ENCODE measurements at regions not wholly inside any gene's neighbourhood (a gene's known extent, or its start where the extent isn't known, plus 50 kb on each side); places are given as distances from the start of the nearest gene placed in this dataset.

GRCh38 chrX:22712942-22713341, 286.8 kb upstream of the DDX53 start:
- no peak for TF ChIP-seq SPI1 (IDR thresholded peaks at IDR 0.05; ENCODE audit: low read depth, low read length)
- TF ChIP-seq POLR2AphosphoS5 (IDR thresholded peaks at IDR 0.05; ENCODE audit: low read depth, low read length) = no peak
- TF ChIP-seq POU2F2 (IDR thresholded peaks at IDR 0.05; ENCODE audit: low read depth, low read length) = no peak
- TF ChIP-seq POLR2A (IDR thresholded peaks at IDR 0.05; ENCODE audit: low read depth, low read length) = no peak

All from GM12891 (cell line).